ENCODE measurements at regions not wholly inside any gene's neighbourhood (a gene's known extent, or its start where the extent isn't known, plus 50 kb on each side); places are given as distances from the start of the nearest gene placed in this dataset.

DNA sequence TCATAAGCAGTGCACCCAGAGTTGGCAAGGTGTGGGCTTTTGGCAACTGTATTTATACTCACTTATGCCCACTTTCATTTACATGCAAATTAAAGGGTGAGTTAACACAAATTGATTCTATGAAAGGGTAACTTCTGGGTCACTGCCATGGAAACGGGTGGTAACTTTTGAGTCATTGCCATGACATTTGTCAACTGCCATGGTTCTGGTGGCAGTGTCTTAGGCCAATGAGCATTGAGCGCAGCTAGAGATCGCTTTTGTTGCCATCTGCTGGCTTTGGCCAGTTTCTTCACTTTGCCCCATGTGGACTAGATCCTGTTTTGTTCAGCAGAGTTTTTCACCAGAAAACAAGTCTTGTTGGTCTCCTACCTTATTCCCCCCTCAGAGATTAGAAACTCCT, 170.8 kb upstream of the NUDT6 start (continued):
- TF ChIP-seq, protein P1, sequence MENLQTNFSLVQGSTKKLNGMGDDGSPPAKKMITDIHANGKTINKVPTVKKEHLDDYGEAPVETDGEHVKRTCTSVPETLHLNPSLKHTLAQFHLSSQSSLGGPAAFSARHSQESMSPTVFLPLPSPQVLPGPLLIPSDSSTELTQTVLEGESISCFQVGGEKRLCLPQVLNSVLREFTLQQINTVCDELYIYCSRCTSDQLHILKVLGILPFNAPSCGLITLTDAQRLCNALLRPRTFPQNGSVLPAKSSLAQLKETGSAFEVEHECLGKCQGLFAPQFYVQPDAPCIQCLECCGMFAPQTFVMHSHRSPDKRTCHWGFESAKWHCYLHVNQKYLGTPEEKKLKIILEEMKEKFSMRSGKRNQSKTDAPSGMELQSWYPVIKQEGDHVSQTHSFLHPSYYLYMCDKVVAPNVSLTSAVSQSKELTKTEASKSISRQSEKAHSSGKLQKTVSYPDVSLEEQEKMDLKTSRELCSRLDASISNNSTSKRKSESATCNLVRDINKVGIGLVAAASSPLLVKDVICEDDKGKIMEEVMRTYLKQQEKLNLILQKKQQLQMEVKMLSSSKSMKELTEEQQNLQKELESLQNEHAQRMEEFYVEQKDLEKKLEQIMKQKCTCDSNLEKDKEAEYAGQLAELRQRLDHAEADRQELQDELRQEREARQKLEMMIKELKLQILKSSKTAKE (IDR thresholded peaks at IDR 0.05; ENCODE audit: low read depth, poor library complexity, severe bottlenecking) = no peak
- TF ChIP-seq LARP7 (IDR thresholded peaks at IDR 0.05) (no peak), RBBP5 (conservative IDR thresholded peaks at IDR 0.05) (no peak), MEF2B (IDR thresholded peaks at IDR 0.05; ENCODE audit: partially characterized antibody, poor library complexity, severe bottlenecking) (no peak)

- in situ Hi-C loops (cut with MboI) = loop anchor here (10.0 kb wide), 1 partner anchor 569 kb away; no protein-coding TSS in a partner anchor
Measured at GRCh38 chr4:123096038-123096437, 173.6 kb upstream of the NUDT6 start.

More at GRCh38 chr4:123096038-123096437, 173.6 kb upstream of the NUDT6 start:
- CTCF ChIA-PET = no interaction called here
- FAIRE-seq = no peak
- Histone ChIP-seq H4K20me1 (ENCODE audit: control insufficient read depth, insufficient read depth) (no peaks in the 10 kb centered on the region), H3K36me3 (ENCODE audit: control insufficient read depth in 2 of 2, insufficient read depth in 2 of 2, low read length in 1 of 2) (no peaks in the 10 kb centered on the region), H3K27ac (ENCODE audit: control insufficient read depth, insufficient read depth) (no peak overlapping the region), H3K9ac (ENCODE audit: control insufficient read depth, insufficient read depth, low read length) (no peak overlapping the region), H2AFZ (ENCODE audit: control insufficient read depth, low read depth, low read length) (no peak overlapping the region), H3K27me3 (replicated peaks in 1 of 2; ENCODE audit: control insufficient read depth in 2 of 2, insufficient read depth in 2 of 2, low read length in 1 of 2) (no peaks in the 10 kb centered on the region), H3K4me2 (ENCODE audit: control insufficient read depth, insufficient read depth) (no peak overlapping the region), H3K9me3 (replicated peaks; ENCODE audit: control insufficient read depth, insufficient read depth, low read length) (no peaks in the 10 kb centered on the region), H3K4me3 (no peak overlapping the region), H3K4me1 (ENCODE audit: control insufficient read depth, insufficient read depth, low read length) (no peaks in the 10 kb centered on the region), H3K79me2 (ENCODE audit: control insufficient read depth, insufficient read depth, low read length) (no peaks in the 10 kb centered on the region)
- SMC1A ChIA-PET (ENCODE audit: uncharacterized antibody, unreplicated experiment) = interaction anchor here (1.1 kb wide), 1 partner anchor 9 kb away, joined by 5 read pairs; no protein-coding TSS in a partner anchor
- TF ChIP-seq CREM (IDR thresholded peaks at IDR 0.05; ENCODE audit: low read depth) (no peak), MAX (IDR thresholded peaks at IDR 0.05; ENCODE audit: low read depth, low read length) (no peak), ZNF622 (IDR thresholded peaks at IDR 0.05) (no peak), LARP7 (IDR thresholded peaks at IDR 0.05) (no peak), MTA3 (IDR thresholded peaks at IDR 0.05; ENCODE audit: borderline replicate concordance, low read length) (no peak)
- TF ChIP-seq, protein P2, sequence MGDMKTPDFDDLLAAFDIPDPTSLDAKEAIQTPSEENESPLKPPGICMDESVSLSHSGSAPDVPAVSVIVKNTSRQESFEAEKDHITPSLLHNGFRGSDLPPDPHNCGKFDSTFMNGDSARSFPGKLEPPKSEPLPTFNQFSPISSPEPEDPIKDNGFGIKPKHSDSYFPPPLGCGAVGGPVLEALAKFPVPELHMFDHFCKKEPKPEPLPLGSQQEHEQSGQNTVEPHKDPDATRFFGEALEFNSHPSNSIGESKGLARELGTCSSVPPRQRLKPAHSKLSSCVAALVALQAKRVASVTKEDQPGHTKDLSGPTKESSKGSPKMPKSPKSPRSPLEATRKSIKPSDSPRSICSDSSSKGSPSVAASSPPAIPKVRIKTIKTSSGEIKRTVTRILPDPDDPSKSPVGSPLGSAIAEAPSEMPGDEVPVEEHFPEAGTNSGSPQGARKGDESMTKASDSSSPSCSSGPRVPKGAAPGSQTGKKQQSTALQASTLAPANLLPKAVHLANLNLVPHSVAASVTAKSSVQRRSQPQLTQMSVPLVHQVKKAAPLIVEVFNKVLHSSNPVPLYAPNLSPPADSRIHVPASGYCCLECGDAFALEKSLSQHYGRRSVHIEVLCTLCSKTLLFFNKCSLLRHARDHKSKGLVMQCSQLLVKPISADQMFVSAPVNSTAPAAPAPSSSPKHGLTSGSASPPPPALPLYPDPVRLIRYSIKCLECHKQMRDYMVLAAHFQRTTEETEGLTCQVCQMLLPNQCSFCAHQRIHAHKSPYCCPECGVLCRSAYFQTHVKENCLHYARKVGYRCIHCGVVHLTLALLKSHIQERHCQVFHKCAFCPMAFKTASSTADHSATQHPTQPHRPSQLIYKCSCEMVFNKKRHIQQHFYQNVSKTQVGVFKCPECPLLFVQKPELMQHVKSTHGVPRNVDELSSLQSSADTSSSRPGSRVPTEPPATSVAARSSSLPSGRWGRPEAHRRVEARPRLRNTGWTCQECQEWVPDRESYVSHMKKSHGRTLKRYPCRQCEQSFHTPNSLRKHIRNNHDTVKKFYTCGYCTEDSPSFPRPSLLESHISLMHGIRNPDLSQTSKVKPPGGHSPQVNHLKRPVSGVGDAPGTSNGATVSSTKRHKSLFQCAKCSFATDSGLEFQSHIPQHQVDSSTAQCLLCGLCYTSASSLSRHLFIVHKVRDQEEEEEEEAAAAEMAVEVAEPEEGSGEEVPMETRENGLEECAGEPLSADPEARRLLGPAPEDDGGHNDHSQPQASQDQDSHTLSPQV (IDR thresholded peaks at IDR 0.05) = no peak
- TF ChIP-seq, protein P3, sequence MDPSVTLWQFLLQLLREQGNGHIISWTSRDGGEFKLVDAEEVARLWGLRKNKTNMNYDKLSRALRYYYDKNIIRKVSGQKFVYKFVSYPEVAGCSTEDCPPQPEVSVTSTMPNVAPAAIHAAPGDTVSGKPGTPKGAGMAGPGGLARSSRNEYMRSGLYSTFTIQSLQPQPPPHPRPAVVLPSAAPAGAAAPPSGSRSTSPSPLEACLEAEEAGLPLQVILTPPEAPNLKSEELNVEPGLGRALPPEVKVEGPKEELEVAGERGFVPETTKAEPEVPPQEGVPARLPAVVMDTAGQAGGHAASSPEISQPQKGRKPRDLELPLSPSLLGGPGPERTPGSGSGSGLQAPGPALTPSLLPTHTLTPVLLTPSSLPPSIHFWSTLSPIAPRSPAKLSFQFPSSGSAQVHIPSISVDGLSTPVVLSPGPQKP (IDR thresholded peaks at IDR 0.05; ENCODE audit: low read depth, low read length) = no peak
- no peak for ATAC-seq
- DNase-seq (ENCODE audit: low read depth, low spot score) = no peak
- RAD21 ChIA-PET (ENCODE audit: unreplicated experiment) = no interaction called here
- BruUV-seq (replicated peaks) = no TSS peak
- intact Hi-C loops (cut with micrococcal nuclease; ENCODE audit: unreplicated experiment) = no loop called here
- 98% methylated on average over 4 of the region's 4 CpGs for WGBS (ENCODE audit: insufficient coverage, insufficient replicate concordance, low lambda C conversion rate, missing lambda C conversion rate)
- POLR2A ChIA-PET = no interaction called here
